ENCODE measurements at regions not wholly inside any gene's neighbourhood (a gene's known extent, or its start where the extent isn't known, plus 50 kb on each side); places are given as distances from the start of the nearest gene placed in this dataset.

GRCh38 chr1:224791362-224791941 is 138.0 kb upstream of the DNAH14 start:
- Histone ChIP-seq H3K9me3 (no peaks in the 10 kb centered on the region), H3K4me3 (no peak overlapping the region), H3K4me1 (no peaks in the 10 kb centered on the region), H3K36me3 (no peaks in the 10 kb centered on the region), H3K27me3 (no peaks in the 10 kb centered on the region), H3K27ac (no peak overlapping the region)
- no peak for ATAC-seq
- no peak for DNase-seq
- intact Hi-C loops (cut with DNase I; ENCODE audit: low total_unique reads) = no loop called here
- in situ Hi-C loops (cut with MboI; ENCODE audit: low sequenced_read_pairs in 4 of 4) = no loop called here
- TF ChIP-seq CTCF (IDR thresholded peaks at IDR 0.05 in 4 of 5, conservative IDR thresholded peaks at IDR 0.05 in 1 of 5) = no peak
- no peak for TF ChIP-seq POLR2A (IDR thresholded peaks at IDR 0.05)

GRCh38 chr1:224795591-224795990 is 133.9 kb upstream of the DNAH14 start:
- Histone ChIP-seq H3K4me1 (no peaks in the 10 kb centered on the region), H3K36me3 (no peaks in the 10 kb centered on the region), H3K4me3 (no peak overlapping the region), H3K27ac (no peak overlapping the region), H3K27me3 (no peaks in the 10 kb centered on the region), H3K9me3 (no peaks in the 10 kb centered on the region)
- no peak for TF ChIP-seq CTCF (IDR thresholded peaks at IDR 0.05 in 4 of 5, conservative IDR thresholded peaks at IDR 0.05 in 1 of 5)
- no peak for TF ChIP-seq POLR2A (IDR thresholded peaks at IDR 0.05)
- intact Hi-C loops (cut with DNase I; ENCODE audit: low total_unique reads) (no loop called here), in situ Hi-C loops (cut with MboI; ENCODE audit: low sequenced_read_pairs in 4 of 4) (no loop called here)
- no peak for DNase-seq
- no peak for ATAC-seq

GRCh38 chr1:224799083-224799482 is 130.4 kb upstream of the DNAH14 start:
- H3K4me3 ChIP-seq = no peak overlapping the region
- intact Hi-C loops (cut with DNase I; ENCODE audit: low total_unique reads) (no loop called here), in situ Hi-C loops (cut with MboI; ENCODE audit: low sequenced_read_pairs in 4 of 4) (no loop called here)
- H3K27me3 ChIP-seq = no peaks in the 10 kb centered on the region
- H3K36me3 ChIP-seq = no peaks in the 10 kb centered on the region
- TF ChIP-seq POLR2A (IDR thresholded peaks at IDR 0.05) = no peak
- TF ChIP-seq CTCF (IDR thresholded peaks at IDR 0.05 in 4 of 5, conservative IDR thresholded peaks at IDR 0.05 in 1 of 5) = no peak
- no peaks in the 10 kb centered on the region for H3K4me1 ChIP-seq
- no peak for DNase-seq
- no peak for ATAC-seq
- H3K27ac ChIP-seq = no peak overlapping the region
- no peaks in the 10 kb centered on the region for H3K9me3 ChIP-seq

- no peaks in the 10 kb centered on the region for H3K4me1 ChIP-seq
- H3K36me3 ChIP-seq = no peaks in the 10 kb centered on the region
- TF ChIP-seq CTCF (IDR thresholded peaks at IDR 0.05 in 4 of 5, conservative IDR thresholded peaks at IDR 0.05 in 1 of 5) (no peak), POLR2A (IDR thresholded peaks at IDR 0.05) (no peak)
- no peaks in the 10 kb centered on the region for H3K9me3 ChIP-seq
- ATAC-seq (no peak), DNase-seq (no peak)
- no peak overlapping the region for H3K4me3 ChIP-seq
- no peak overlapping the region for H3K27ac ChIP-seq
- in situ Hi-C loops (cut with MboI; ENCODE audit: low sequenced_read_pairs in 4 of 4) (no loop called here), intact Hi-C loops (cut with DNase I; ENCODE audit: low total_unique reads) (no loop called here)
- no peaks in the 10 kb centered on the region for H3K27me3 ChIP-seq
Observed at GRCh38 chr1:224800486-224801119, 128.9 kb upstream of the DNAH14 start.

Measured in gastrocnemius medialis (tissue), 4 donors.